ENCODE measurements at regions not wholly inside any gene's neighbourhood (a gene's known extent, or its start where the extent isn't known, plus 50 kb on each side); places are given as distances from the start of the nearest gene placed in this dataset.

DNA sequence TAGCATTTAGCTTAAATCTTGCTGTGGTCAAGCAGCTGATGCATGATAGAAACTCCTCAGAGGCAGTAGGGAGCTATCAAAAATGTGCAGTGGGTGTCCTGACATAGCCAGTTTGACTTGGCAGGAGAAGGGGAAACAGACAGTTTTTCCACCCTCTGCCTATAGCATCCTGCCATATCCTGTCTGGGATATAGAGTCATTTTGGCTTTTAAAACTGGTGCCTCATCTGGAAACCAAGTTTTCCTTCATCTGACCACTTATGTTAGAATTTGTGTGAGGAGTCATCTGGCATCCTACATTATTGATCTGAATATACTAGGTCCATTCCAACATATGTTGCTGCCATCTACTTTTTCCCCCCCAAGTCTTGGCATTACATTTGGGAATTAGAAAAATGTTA is 284.1 kb downstream of the CD109 start:
- TF ChIP-seq TCF12 (IDR thresholded peaks at IDR 0.05; ENCODE audit: low read depth): no peak
- TF ChIP-seq MAX (IDR thresholded peaks at IDR 0.05): no peak
- no peak for TF ChIP-seq RAD21 (IDR thresholded peaks at IDR 0.05; ENCODE audit: low read depth)
- TF ChIP-seq TAF1 (IDR thresholded peaks at IDR 0.05; ENCODE audit: low read depth): no peak
- TF ChIP-seq CREB1 (IDR thresholded peaks at IDR 0.05; ENCODE audit: low read depth): no peak
- TF ChIP-seq REST (IDR thresholded peaks at IDR 0.05; ENCODE audit: low read depth): no peak
- TF ChIP-seq ZBTB7A (IDR thresholded peaks at IDR 0.05; ENCODE audit: low read depth): no peak
- no peak for TF ChIP-seq EP300 (IDR thresholded peaks at IDR 0.05; ENCODE audit: borderline replicate concordance)
- no peak for TF ChIP-seq EGR1 (IDR thresholded peaks at IDR 0.05)
- no peak for TF ChIP-seq YY1 (IDR thresholded peaks at IDR 0.05; ENCODE audit: low read depth)
- TF ChIP-seq TEAD4 (IDR thresholded peaks at IDR 0.05): no peak
- TF ChIP-seq NFIC (IDR thresholded peaks at IDR 0.05): no peak

GRCh38 chr6:73978330-73978729 is 282.3 kb downstream of the CD109 start:
- TF ChIP-seq CREB1 (IDR thresholded peaks at IDR 0.05; ENCODE audit: low read depth) (no peak), TEAD4 (IDR thresholded peaks at IDR 0.05) (no peak), REST (IDR thresholded peaks at IDR 0.05; ENCODE audit: low read depth) (no peak), YY1 (IDR thresholded peaks at IDR 0.05; ENCODE audit: low read depth) (no peak), ZBTB7A (IDR thresholded peaks at IDR 0.05; ENCODE audit: low read depth) (no peak), EP300 (IDR thresholded peaks at IDR 0.05; ENCODE audit: borderline replicate concordance) (no peak), EGR1 (IDR thresholded peaks at IDR 0.05) (no peak)

DNA sequence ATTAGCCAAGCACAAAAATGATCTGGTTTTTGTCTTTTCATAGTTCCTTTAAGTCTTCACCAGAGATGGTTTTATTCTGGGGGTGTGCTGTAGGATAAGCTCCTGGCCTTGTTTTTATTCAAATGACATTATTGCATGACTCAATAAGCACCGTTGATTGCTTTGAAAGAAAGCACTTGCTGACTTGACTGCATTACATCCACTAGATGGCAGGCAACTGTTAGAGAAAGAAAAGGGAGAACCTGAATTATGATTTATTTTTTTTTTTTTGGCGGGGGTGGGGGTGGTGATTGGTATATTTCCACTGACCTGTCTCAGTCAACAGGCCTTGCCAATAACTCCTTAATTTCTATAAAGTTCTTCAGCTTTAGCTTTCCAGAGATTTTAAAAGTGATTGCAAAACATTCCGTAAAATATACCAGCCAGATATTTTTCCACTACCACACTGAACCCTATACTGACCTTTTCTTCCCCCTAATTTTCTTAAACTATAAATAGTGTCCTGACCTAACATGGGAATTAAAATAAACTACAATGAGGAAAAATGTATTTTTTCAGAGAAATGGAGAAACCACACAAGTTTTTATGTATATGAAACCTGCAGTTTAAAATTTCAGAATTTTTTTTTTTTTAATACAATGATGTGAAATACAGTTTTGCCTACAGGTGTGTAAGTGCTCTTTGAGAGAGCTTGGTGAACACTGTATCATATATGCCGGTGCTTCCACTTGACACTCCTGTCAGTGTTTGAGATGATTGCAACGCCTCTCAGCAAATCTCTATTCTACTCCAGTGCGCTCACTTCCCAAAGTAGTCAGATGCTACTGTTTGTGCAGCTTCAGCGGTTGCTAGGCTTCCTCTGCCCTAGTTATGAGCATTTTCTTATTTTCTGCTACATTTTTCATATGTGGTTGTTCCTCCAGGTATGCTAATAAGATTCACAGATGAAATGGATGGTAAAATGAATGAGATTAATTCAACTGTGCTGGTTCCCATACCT is 274.3 kb downstream of the CD109 start:
- no peak for TF ChIP-seq EP300 (IDR thresholded peaks at IDR 0.05; ENCODE audit: borderline replicate concordance)
- TF ChIP-seq MAX (IDR thresholded peaks at IDR 0.05): no peak
- TF ChIP-seq CREB1 (IDR thresholded peaks at IDR 0.05; ENCODE audit: low read depth): no peak
- TF ChIP-seq CEBPB (IDR thresholded peaks at IDR 0.05): no peak; the same call in 1 of the 2 replicates
- peak; percentile 72 for TF ChIP-seq RAD21 (IDR thresholded peaks at IDR 0.05; ENCODE audit: low read depth)
- no peak for TF ChIP-seq ZBTB7A (IDR thresholded peaks at IDR 0.05; ENCODE audit: low read depth)
- TF ChIP-seq EGR1 (IDR thresholded peaks at IDR 0.05): peak; percentile 32; the same call in 1 of the 2 replicates
- no peak for TF ChIP-seq YY1 (IDR thresholded peaks at IDR 0.05; ENCODE audit: low read depth)
- no peak for TF ChIP-seq NFIC (IDR thresholded peaks at IDR 0.05)
- no peak for TF ChIP-seq REST (IDR thresholded peaks at IDR 0.05; ENCODE audit: low read depth)
- TF ChIP-seq TEAD4 (IDR thresholded peaks at IDR 0.05): peak; percentile 90
- TF ChIP-seq FOXM1 (IDR thresholded peaks at IDR 0.05; ENCODE audit: borderline replicate concordance, low read depth): peak; percentile 84
- no peak for TF ChIP-seq TAF1 (IDR thresholded peaks at IDR 0.05; ENCODE audit: low read depth)
- TF ChIP-seq TCF12 (IDR thresholded peaks at IDR 0.05; ENCODE audit: low read depth): no peak
- no peak for TF ChIP-seq USF1 (IDR thresholded peaks at IDR 0.05)

DNA sequence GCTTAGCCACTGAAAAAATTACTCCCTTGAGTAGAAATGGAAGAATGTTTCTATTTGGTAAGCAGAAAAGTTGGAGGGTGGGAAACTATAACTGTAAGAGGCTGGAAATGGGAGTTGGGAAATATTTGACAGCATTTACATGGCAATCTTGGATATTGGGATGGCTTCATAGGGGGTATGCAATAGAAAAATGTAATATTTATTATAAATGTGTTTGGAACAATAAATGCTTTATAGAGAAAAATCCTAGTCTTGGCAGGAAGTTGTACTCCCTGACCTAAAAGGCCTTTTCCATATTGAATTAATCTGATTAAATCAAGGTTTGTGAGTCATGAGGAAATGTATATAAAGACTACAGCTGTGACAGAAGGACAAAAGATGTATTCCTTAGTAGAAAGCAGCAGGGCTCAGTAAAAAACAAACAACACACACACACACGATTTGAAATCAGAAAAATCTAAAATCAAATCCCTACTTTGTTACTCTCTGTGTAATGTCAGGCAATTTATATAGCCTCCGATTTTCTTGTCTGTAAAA is 272.3 kb downstream of the CD109 start:
- TF ChIP-seq ZBTB7A (IDR thresholded peaks at IDR 0.05; ENCODE audit: low read depth): no peak

Data from Ishikawa (cell line).